GM21515 (cell line): ENCODE measurements at regions not wholly inside any gene's neighbourhood (a gene's known extent, or its start where the extent isn't known, plus 50 kb on each side); places are given as distances from the start of the nearest gene placed in this dataset.
"Not testable (repeated sequence)": the region's sequence is repeated elsewhere in the genome, so short reads cannot be mapped to it uniquely, and the experiment has no call there.

Experiments used
- ATAC-seq: cut with Tn5 transposase; IDR thresholded peaks from one replicate; pipeline ENCODE4 v1.9.1; 2021; ENCODE audit not compliant: unreplicated experiment

DNA sequence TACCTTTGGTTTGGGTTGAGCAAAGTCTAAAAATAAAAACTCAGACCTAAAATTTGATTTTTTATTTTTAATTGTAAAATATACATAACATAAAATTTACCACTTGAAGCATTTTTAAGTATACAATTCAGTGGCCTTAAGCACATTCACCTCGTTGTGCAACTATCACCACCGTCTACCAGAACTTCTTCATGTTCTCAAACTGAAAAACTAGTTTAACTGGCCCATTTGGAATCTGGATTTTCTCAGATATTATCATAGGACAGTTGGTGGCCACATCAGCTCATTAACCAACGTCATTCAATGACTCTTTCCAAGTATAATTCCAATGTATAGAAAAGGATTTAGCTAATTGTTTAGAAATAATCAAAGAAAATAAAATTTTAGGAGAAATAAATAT, 319.3 kb downstream of the TLE1 start:
- no peak for ATAC-seq

DNA sequence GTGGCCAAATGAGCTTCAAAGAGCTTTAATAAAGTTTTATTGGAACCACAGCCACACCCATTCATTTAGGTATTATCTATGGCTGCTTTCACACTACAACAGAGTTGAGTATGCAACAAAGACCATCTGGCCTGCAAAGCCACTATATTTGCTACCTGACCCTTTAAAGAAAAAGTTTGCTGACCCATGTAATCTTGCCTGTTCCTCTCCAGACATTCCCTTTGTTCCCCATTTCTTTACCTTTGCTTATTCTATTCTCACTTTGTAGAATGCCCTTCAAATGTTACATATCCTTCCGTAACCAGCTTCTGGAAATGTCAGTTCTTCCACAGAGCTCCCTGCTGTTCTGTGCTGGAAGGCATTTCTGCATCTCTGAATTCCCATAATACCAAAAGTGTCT, 320.2 kb downstream of the TLE1 start:
- ATAC-seq: no peak

DNA sequence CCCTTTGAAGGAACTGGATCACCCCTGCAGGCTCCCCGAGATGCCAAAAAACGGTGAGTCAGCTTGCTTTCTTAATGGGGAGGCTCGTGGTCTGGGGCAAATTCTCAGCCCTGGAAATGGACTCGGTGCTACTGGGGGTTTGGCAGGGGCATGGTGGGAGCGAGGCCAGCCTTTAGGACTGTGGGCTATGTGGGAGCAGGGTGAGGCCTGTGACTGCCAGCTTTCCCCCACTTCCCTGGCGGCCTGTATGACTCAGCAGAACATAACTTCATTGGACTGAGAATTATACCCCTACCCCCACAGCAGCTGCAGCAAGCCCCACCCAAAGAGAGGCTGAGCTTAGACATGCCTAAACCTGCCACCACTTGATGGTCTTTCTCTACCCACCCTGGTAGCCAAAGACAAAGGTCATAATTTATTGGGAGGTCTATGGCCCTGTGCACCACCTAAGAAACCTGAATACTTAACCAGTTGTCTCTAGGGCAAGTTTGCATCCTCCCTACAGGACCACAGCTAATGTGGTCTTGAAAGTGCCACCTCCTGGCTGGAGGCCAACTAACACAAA, 325.3 kb downstream of the TLE1 start:
- ATAC-seq: no peak

DNA sequence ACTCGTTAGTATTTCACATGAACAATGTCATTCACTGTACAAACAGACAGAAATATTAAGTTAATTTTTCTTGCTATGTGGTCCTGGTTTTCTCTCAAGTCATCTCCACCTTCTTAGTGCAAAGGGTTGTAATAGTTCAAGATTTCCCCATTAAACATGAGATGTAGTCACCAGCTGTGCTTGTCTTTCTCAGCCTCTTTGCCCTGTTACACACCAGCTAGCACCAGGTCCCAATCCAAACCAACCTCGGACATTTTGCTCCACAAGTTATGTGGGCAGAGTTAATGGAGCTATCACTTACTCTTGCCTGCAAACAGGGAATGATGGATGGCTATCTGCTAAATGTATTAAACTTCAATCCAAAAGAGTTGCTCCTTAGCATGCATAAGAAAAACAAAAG, 328.1 kb downstream of the TLE1 start:
- ATAC-seq: no peak

DNA sequence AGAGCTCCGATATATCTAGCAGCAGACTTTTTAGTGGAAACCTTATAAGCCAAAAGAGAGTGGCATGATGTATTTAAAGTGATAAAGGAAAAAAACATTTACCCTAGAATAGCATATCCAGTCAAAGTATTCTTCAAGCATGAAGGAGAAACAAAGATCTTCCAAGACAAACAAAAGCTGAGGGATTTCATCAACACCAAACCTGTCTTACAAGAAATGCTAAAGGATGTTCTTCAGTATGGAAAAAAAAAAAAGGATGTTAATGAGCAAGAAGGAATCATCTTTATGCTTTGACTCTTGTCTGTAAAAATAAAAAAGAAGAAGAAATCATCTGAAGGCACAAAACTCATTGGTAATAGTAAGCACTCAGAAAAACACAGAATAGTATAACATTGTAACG, 338.2 kb downstream of the TLE1 start:
- ATAC-seq: no peak

DNA sequence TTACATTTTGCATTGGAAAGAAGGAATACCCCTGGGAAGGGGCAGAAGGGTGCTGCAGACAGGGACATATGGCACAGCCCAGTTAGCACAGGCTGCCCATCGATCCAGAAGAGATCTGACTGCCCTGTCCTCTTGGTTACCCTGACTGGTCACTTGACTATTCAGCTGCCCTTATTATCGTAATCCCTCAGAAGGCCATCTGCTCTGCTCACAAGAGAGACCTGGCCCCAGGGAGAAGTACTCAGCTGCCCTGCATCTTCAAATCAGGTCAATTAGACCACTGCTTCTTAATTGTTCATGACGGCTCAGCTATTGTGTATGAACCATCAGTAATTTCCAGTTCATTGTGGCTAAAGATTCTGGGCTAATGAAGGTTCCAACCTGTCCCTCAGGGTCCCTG, 345.0 kb downstream of the TLE1 start:
- ATAC-seq: no peak

DNA sequence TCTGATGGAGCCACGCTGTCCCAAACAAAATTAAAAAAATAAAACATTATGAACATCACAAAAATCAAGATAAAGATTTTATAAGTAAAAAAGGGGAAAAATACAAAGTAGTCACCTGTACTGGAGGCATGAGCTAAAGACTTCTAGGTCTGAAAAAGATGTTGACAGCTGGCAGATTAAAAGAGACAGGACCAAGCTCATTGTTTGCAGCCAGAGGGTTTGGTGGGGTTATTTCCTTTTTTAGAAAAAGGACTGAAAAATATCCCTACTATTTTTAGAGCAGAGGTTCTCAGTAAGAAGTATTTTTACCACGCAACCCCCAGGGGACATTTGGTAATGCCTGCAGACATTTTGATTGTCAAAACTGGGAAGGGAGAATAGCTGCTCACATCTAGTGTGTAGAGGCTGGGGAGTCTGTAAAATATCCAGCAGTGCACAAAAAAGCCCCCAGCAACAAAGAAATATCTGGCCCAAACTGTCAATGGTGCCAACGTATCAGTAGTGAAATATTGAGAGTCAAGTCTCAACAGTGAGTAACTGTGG, 353.4 kb downstream of the TLE1 start:
- ATAC-seq: no peak

DNA sequence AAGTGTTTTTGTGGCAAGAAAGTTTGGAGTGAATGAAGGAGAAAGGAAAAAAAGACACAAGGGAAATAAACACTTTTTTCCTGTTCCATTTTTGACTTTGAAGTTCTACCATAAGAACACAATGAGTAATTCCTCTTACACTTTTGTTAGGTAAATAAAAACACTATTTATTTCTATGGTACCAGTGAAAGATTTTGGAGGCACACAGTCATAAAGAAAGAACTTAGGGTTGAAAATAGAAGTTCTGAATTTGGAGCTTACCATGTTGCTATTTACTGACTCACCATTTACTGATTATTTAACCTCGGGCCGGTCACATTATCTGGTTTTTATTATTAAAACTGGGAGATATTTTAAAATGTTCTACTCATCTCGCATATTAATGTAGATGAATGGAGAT, 367.8 kb downstream of the TLE1 start:
- ATAC-seq: no peak

DNA sequence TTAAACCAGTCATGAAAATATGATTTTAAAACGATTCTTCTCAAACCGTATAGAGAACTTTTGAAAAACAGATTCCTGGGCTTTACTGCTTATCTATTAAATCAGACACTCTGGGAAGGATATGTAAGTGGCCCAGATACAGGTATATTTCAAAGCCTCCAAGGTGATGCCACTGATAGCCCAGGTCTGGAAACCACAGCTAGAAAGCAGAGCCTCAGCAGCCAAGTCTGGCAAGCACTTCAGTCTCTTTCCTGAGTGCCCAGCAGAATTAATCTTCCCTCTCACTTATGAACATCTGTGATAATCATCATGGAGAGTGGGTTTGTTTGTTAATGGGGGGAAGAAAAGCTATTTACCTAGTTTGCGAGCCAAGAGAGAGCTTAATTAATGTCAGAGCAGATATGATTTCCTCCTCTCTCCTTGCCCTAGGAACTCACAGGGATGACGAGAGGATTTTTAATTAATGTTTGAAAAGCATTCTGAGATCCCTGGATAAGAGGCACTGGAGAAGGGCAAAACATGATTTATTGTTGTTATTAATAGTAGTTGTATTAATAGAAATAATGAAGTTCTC, 368.4 kb downstream of the TLE1 start:
- no peak for ATAC-seq

DNA sequence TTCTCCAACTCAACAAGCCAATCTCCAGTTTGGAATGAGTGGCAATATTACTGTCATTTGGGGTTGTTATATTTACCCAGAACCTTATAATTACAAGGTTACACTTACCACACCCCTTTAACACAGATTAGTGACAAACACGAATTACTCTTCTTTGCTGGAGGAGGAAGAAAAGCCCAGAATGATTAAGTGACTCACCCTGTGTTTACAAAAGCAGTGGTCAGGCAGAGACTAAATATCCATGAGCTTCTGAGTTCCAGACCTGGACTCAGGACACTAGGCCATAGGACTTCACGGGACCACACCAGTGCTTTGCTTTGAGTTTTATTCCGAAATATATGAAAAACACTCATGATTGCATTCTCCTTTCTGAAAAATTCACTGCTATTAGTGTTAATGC, 370.8 kb downstream of the TLE1 start:
- ATAC-seq: no peak

DNA sequence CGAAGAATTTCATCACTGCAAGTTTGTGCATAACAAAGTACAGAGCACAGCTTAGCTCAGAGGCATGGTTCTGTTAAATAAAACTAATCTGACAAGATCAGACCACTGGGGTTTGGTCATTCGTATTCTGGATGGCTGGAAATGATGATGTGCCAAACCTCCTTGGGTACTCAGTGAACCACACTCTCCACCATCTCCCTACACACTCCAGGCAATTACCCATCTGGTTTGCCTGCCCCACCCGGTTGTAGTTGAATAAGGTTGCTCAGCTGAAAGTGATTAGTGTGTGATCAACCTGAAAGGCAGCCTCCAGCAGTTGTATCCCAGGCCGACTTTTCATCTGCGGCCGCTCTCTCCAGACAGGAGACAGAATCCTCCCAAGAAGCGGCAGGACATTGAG, 371.4 kb downstream of the TLE1 start:
- no peak for ATAC-seq

DNA sequence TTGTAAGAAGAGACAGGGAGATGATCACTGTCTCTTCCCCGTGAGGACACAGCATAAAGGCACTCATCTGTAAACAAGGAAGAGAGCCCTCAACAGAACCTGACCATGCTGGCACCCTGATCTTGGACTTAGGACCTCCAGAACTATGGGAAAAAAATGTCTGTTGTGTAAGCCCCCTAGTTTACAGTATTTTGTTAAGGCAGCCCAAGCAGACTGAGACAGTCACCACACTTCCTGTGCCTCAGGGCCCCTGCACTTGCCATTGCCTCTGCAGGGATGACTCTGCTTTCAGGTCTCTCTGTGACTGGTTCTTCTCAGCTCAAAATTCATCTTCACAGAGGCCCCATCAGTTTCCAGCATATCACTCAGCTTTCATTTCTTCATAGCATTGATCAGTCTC, 372.1 kb downstream of the TLE1 start:
- ATAC-seq: no peak

DNA sequence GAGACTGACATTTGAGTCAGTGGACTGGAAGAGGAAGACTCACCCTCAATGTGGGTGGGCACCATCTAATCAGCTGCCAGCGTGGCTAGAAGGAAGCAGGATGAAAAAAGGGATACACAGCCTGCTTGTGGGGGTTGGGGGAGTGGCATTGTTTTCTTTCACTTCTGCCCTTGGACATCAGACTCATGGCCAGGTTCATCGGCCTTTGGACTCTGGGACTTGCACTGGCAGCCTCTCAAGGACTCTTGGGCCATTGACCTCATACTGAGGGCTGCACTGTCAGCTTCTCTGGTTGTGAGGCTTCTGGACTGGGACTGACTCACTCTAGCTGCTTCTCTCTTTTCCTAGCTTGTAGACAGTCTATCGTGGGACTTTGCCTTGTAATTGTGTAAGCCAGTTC, 374.9 kb downstream of the TLE1 start:
- ATAC-seq: no peak

DNA sequence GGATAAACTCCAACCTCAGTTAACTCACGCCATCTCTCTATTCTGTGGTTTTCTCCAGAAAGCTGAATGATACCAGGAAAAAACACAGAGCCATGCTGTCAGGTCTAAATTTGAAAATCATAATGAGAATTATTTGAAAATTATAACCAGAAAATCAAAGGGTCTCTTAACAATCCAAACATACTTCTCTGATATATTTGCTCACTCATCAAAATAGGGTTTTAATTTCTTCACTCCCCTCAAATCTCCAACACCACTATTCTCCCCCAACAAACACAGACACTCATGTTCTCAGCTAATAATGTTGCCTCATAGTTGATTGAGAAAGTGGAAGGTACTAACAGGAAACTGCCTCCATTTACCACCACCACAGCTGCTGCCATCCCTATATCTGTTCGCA, 375.5 kb downstream of the TLE1 start:
- no peak for ATAC-seq

DNA sequence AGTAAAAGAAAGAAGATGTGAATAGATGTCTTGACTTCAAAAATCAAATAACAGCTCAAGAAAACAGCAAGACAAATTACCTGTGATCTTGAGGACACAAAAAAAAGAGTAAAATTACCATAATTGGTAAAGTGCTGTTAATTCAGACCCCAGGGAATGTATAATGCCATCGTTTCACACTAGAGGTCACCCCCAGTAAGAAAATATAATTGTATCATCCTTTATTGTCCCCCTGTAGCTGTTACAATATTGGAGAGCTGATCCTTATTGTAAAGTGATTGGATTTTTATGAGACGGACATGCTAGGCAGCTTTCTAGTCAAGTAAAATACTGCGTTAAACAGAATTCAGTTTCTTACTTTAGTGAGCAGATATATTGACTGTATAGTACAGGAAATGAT, 377.0 kb downstream of the TLE1 start:
- no peak for ATAC-seq

DNA sequence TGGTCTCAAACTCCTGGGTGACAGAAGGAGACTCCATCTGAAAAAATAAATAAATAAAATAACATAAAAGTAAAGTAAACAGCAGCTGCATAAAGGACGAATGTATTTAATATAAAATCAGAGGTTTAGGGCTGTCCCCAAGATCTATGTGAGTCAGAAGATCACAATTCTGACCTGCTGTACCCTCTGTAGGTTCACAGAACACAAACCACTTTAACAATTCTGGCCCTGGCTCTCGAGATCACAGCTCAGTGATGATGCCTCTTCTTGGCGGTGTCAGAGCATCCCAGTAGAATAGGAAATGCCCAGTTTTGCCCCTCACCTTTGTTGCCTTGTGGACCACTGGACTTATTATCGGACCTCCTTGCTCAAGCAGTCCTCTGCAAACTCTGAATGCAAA, 380.9 kb downstream of the TLE1 start:
- ATAC-seq: no peak

DNA sequence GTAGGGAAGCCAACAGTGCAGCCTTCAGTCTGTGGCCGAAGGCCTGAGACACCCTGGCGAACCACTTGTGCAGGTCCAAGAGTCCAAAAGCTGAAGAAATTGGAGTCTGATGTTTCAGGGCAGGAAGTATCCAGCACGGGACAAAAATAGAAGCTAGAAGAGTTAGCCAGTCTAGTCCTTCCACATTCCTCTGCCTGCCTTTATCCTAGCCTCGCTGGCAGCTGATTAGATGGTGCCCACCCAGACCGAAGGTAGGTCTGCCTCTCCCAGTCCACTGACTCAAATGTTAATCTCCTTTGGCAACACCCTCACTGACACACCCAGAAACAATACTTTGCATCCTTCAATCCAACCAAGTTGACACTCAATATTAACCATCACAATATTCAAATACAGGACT, 381.6 kb downstream of the TLE1 start:
- not testable (repeated sequence) for ATAC-seq

DNA sequence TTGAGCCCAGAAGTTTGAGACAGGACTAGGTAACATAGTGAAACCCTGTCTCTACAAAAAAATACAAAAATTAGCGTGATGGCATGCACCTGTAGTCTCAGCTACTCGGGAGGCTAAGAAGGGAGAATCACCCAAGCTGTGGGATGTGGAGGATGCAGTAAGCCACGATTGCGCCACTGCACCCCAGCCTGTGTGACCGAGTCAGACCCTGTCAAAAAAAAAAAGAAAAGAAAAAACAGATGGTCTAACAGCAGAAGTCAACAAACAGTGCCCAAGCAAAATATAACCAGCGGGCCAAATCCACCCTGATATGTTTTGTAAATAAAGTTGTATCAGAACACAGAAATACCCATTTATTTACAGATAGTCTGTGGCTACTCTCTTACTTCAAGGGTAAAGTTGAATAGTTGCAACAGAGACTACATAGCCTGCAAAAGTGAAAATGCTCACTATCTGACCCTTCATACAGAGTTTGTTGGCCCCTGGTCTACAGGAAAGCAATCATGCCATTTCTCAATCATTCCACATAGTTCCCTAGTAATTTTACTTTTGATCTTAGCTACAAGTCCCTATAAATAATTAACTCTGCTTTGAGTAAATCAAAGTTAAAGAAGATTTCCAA, 383.7 kb downstream of the TLE1 start:
- no peak for ATAC-seq

DNA sequence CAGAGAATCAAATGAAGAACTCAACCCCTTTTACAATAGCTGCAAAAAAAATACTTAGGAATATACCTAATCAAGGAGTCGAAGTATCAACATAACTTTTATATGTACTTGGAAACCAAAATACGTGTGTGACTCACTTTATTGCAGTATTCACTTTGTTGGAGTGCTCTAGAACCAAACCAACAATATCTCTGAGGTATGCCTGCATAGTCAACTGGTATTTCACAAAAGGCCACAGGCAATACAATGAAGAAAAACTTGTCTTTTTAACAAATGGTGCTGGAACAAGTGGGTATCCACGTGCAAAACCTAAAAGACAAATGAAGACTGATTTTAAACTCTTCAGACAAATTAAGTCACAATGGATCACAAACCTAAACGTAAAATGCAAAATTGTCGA, 385.7 kb downstream of the TLE1 start:
- no peak for ATAC-seq

DNA sequence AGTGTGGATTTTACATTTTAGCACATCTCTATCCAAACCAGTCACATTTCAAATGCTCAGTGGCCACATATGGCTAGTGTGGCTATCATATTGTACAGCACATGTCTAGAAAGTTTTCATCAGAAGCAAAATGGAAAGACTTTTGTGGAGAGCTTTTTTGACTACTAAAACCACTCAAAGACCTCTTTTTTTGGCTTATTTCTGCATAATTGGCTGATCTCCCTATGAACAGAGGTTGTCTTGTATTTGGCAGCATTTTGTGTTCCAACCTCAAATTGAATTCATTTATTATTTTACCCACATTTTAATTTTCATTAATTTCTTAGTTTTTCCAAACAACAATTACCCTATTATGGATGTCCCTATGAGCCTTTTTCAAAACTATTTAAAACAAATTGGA, 395.7 kb downstream of the TLE1 start:
- no peak for ATAC-seq

DNA sequence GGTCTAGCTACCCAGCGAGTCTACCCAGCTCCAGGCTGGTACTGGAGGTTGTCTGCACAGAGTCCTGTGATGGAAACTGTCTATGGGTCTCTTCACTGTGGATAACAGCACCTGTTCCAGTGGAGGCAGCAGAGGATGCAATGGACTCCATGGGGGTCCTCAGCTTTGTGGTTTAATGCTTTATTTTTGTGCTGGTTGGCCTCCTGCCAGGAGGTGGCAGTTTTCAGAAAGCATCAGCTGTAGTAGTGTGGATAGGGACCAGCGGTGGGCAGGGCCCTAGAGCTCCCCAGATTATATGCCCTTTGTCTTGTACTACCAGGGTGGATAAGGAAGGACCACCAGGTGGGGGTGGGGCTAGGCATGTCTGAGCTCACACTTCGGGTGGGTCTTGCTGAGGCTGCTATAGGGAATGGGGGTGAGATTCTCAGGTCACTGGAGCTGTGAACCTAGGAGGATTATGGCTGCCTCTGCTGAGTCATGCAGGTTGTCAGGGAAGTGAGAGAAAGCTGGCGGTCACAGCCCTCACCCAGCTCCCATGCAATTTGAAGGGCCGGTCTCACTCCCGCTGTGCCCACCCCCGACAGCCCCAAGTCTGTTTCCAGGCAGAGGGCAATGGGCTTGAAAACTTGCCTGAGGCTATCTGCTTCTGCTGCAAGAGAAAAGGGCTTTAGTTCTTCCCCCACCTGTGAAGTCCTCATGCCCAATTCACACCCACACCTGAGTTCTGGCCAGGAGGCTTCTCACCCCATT, 397.1 kb downstream of the TLE1 start:
- ATAC-seq: no peak

DNA sequence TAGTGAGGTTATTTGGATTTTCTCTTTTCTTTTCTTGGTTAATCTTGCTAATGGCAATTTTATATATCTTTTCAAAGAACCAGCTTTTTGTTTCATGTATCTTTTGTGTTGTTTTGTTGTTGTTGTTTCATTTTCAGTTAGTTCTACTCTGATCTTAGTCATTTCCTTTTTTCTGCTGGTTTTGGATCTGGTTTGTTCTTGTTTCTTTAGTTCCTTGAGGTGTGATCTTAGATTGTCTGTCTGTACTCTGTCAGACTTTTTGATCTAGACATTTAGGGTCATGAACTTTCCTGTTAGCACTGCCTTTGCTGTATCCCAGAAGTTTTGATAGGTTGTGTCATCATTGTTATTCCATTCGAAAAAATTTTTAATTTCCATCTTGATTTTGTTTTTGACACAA, 399.7 kb downstream of the TLE1 start:
- ATAC-seq: no peak
